ENCODE measurements at regions not wholly inside any gene's neighbourhood (a gene's known extent, or its start where the extent isn't known, plus 50 kb on each side); places are given as distances from the start of the nearest gene placed in this dataset.
"Not testable (repeated sequence)": the region's sequence is repeated elsewhere in the genome, so short reads cannot be mapped to it uniquely, and the experiment has no call there.

DNA sequence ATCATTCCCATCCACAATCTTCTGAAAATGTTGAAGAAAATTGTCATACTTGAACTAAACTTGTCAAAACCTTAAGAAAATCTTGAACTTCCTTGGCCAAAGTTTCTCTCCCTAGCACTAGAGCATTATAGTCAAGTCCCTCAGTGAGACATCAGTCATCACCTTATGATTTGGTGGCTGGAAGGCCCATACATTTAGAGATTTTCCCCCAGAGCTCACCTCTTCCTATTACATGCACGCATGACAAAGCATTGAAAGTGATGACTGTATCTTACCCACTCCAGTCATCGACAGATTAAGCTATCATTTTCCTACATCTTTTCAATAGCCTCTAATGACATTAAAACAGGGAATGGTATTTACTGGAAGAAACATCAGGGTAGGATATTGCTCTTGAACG is 948.8 kb downstream of the TMEM121 start:
- H3K27ac Mint-ChIP-seq; H3K27me3 Mint-ChIP-seq (ENCODE audit: low read depth, poor library complexity); H3K36me3 Mint-ChIP-seq (ENCODE audit: low read depth); DNase-seq; H3K4me3 Mint-ChIP-seq; H3K4me1 Mint-ChIP-seq: not testable (repeated sequence)
- H3K9me3 Mint-ChIP-seq: peaks cover 41% of the 10 kb centered on the region

DNA sequence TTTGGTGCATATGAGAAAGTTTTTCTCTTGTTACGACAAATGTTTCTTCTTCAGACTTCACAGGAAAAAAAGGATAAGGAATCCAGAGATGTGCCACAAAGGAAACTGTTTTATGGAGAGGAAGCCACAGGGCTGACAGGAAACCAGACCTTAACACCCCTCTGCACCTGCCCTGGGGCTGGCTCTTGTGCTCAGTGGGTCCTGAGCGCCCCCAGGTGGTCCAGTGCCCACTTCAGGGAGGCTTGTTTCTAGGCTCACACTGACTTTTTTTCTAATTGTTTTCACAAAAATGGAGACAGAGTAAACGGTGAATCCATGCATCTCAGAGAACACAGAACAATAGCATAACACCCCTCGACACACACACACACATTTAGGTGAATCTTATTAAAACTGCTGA is 951.2 kb downstream of the TMEM121 start:
- not testable (repeated sequence) for H3K36me3 Mint-ChIP-seq (ENCODE audit: low read depth); H3K27me3 Mint-ChIP-seq (ENCODE audit: low read depth, poor library complexity); H3K4me3 Mint-ChIP-seq; DNase-seq; H3K4me1 Mint-ChIP-seq; H3K27ac Mint-ChIP-seq
- peaks cover 28% of the 10 kb centered on the region for H3K9me3 Mint-ChIP-seq

DNA sequence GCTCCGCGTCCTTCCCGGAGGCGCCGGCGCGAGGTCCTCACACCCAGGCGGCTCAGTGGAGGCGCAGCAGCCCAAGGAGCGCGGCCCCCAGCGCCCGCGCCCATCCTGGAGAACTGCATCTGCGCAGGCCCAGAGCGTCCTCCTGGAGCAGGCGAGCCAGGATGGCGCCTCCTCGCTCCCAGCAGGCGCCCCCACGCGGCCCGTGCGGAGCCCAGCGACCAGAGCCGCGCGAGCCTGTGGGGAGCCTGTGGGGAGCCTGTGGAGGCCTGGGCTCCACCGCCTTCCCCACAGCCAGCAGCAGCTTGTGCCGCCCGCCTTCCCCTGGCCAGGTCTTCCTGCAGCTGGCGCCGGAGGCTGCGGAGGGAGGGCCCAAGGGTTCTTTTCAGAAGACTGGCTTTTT is 953.9 kb downstream of the TMEM121 start:
- H3K27me3 Mint-ChIP-seq (ENCODE audit: low read depth, poor library complexity); H3K36me3 Mint-ChIP-seq (ENCODE audit: low read depth); H3K9me3 Mint-ChIP-seq; H3K4me1 Mint-ChIP-seq; H3K4me3 Mint-ChIP-seq; H3K27ac Mint-ChIP-seq; DNase-seq: not testable (repeated sequence)

GRCh38 chr14:106482213-106482612 is 955.8 kb downstream of the TMEM121 start:
- H3K9me3 Mint-ChIP-seq: peaks cover 16% of the 10 kb centered on the region
- not testable (repeated sequence) for H3K4me1 Mint-ChIP-seq; H3K36me3 Mint-ChIP-seq (ENCODE audit: low read depth); H3K4me3 Mint-ChIP-seq; H3K27ac Mint-ChIP-seq; H3K27me3 Mint-ChIP-seq (ENCODE audit: low read depth, poor library complexity); DNase-seq

GRCh38 chr14:106487600-106487999 is 961.2 kb downstream of the TMEM121 start:
- Mint-ChIP-seq H3K4me1 (no peaks in the 10 kb centered on the region), H3K4me3 (no peak overlapping the region), H3K9me3 (peaks cover 64% of the 10 kb centered on the region), H3K27ac (no peak overlapping the region), H3K36me3 (ENCODE audit: low read depth) (no peaks in the 10 kb centered on the region), H3K27me3 (ENCODE audit: low read depth, poor library complexity) (no peaks in the 10 kb centered on the region)
- TF ChIP-seq CTCF (IDR thresholded peaks at IDR 0.05): no peak
- DNase-seq: no peak

DNA sequence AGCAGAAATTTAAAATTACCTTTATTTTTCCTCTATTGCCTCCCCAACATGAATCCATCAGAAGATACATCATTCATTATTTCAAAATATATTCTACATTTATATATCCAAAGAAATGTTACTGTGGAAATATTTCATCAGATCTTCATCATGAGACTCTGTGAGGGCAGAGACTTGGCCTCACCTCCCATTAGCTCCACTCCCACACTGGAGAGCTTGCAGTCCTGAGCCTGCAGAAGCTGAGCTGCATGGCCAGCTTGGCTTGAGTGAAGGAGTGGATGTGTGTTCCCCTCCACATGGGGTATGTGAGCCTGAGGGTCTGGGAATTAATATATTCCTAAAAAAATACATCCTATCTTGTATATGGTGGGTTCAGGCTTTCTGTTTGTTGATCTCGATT is 961.9 kb downstream of the TMEM121 start:
- peaks cover 71% of the 10 kb centered on the region for H3K9me3 Mint-ChIP-seq
- DNase-seq: no peak
- no peak overlapping the region for H3K4me3 Mint-ChIP-seq
- no peaks in the 10 kb centered on the region for H3K4me1 Mint-ChIP-seq
- no peaks in the 10 kb centered on the region for H3K36me3 Mint-ChIP-seq (ENCODE audit: low read depth)
- no peak for TF ChIP-seq CTCF (IDR thresholded peaks at IDR 0.05)
- H3K27me3 Mint-ChIP-seq (ENCODE audit: low read depth, poor library complexity): no peaks in the 10 kb centered on the region
- no peak overlapping the region for H3K27ac Mint-ChIP-seq

DNA sequence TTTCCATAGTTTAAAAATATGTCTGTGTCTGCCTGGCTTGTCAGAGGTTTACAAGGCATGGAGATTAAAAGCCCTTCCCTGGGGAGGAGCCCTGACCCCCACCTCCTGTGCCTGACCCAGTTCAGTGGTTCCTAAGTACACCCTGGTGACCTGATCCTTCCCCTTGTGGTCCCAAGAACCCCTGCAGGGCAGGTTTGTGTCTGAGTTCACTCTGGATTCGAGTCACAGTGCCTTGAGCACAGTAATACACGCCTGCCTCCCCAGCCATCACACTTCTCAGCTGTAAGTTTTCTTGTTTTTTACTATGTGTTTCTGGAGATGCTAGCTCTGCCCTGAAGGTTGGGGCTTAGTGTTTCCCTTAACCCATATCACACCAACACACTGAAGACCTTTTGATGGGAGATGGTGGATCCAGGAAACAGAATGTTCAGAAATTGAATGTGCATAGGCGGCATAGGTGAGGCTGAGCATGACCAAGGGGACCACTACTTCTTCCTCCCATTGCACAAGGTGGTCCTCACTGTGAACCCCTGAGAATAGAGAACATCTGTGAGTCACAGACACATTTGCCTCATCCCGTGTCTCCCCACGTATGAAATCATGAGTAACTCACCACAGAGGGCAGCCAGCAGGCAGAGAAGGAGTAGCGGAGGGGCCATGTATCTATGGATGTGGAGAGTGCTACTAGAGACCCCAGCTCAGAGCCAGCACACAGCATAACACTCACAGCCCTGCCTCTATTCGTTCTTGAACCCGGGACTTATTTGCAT is 962.9 kb downstream of the TMEM121 start:
- Mint-ChIP-seq H3K27ac (no peak overlapping the region), H3K9me3 (peaks cover 78% of the 10 kb centered on the region), H3K4me3 (no peak overlapping the region), H3K27me3 (ENCODE audit: low read depth, poor library complexity) (no peaks in the 10 kb centered on the region), H3K36me3 (ENCODE audit: low read depth) (no peaks in the 10 kb centered on the region), H3K4me1 (no peaks in the 10 kb centered on the region)
- no peak for DNase-seq
- no peak for TF ChIP-seq CTCF (IDR thresholded peaks at IDR 0.05)

GRCh38 chr14:106490442-106490841 is 964.1 kb downstream of the TMEM121 start:
- H3K36me3 Mint-ChIP-seq (ENCODE audit: low read depth): no peaks in the 10 kb centered on the region
- TF ChIP-seq CTCF (IDR thresholded peaks at IDR 0.05): no peak
- no peaks in the 10 kb centered on the region for H3K4me1 Mint-ChIP-seq
- H3K27ac Mint-ChIP-seq: no peak overlapping the region
- H3K27me3 Mint-ChIP-seq (ENCODE audit: low read depth, poor library complexity): no peaks in the 10 kb centered on the region
- no peak for DNase-seq
- H3K4me3 Mint-ChIP-seq: no peak overlapping the region
- peaks cover 88% of the 10 kb centered on the region for H3K9me3 Mint-ChIP-seq
